ENCODE measurements at regions not wholly inside any gene's neighbourhood (a gene's known extent, or its start where the extent isn't known, plus 50 kb on each side); places are given as distances from the start of the nearest gene placed in this dataset.
"Not testable (repeated sequence)": the region's sequence is repeated elsewhere in the genome, so short reads cannot be mapped to it uniquely, and the experiment has no call there.

DNA sequence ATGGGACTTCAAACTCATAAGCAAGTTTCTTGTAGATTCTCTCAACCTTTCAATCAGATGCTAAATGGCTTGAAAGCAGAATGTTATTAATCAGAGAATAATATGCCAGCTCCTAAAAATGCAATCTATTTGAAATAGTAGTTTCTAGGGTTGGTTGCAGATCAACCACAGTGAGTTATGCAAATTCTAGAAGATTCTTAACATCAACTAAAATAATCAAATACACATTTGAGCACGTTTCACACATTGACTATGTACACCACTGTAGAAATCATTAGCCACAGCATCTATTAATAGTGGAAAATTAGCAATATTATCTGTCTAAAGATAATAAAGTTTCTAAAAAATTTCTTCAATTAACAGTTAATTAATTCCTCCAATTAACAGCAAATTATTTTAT lies 141.9 kb upstream of the GJE1 start:
- peaks cover 32% of the 10 kb centered on the region for H3K9me3 Mint-ChIP-seq
- intact Hi-C loops (cut with micrococcal nuclease) = no loop called here

DNA sequence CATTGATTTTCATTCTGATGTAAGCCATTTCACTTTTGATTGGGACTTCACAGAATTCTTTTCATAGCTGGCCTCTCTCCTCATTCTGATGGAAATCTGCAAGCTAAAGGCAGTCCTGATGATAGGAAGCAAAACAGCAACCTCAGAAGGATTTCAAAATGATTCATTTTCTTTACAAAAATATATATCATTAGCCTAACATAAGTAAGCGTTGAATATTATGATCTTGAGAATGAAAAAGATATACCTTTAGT lies 143.1 kb upstream of the GJE1 start:
- H3K36me3 Mint-ChIP-seq (ENCODE audit: low read depth) = no peaks in the 10 kb centered on the region
- no peaks in the 10 kb centered on the region for H3K4me1 Mint-ChIP-seq (ENCODE audit: low read depth)
- H3K4me3 Mint-ChIP-seq = no peak overlapping the region
- H3K27ac Mint-ChIP-seq = no peak overlapping the region
- no peaks in the 10 kb centered on the region for H3K27me3 Mint-ChIP-seq
- intact Hi-C loops (cut with micrococcal nuclease) = no loop called here
- peaks cover 20% of the 10 kb centered on the region for H3K9me3 Mint-ChIP-seq

More for the DNA sequence above, 141.9 kb upstream of the GJE1 start:
- H3K4me3 Mint-ChIP-seq = no peak overlapping the region
- H3K36me3 Mint-ChIP-seq (ENCODE audit: low read depth) = no peaks in the 10 kb centered on the region
- H3K4me1 Mint-ChIP-seq (ENCODE audit: low read depth) = no peaks in the 10 kb centered on the region
- H3K27ac Mint-ChIP-seq = no peak overlapping the region
- H3K27me3 Mint-ChIP-seq = no peaks in the 10 kb centered on the region

DNA sequence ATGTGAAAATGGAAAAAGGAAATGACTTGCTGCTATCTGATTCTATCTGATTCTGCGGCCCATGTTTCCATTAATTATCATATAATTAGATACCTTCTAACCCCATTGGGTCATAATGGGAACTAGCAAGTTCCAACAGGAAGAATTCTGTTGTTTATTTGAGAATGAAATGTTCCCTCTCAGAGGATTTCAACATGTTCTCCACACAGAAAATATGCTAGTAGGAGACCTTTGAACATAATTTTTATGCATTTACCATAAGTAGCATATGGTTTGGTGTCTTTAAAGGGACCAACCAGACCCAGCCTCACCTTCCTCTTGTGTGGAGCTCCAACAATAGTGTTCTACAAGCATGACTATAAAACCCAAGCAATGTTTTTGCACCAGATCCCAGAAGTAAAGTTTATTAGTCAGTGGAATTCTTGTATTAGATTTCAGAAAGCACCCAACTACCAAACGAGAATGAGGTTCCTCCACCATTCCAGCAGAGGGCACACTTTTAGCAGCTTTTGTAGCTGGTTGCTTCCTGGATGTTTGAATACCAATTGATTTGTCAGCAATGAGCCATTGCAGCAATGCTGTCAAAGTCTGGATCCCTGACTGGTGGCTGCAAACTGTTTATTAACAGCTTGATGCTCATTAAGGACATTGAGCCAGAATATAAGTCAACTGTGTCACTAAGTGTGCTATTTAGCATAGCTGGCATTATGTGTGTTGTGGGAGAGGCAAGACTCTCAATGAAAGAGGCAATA lies 143.6 kb upstream of the GJE1 start:
- no peaks in the 10 kb centered on the region for H3K4me1 Mint-ChIP-seq (ENCODE audit: low read depth)
- intact Hi-C loops (cut with micrococcal nuclease) = no loop called here
- H3K36me3 Mint-ChIP-seq (ENCODE audit: low read depth) = no peaks in the 10 kb centered on the region
- no peak overlapping the region for H3K4me3 Mint-ChIP-seq
- H3K27ac Mint-ChIP-seq = no peak overlapping the region
- H3K9me3 Mint-ChIP-seq = peaks cover 15% of the 10 kb centered on the region
- no peaks in the 10 kb centered on the region for H3K27me3 Mint-ChIP-seq

DNA sequence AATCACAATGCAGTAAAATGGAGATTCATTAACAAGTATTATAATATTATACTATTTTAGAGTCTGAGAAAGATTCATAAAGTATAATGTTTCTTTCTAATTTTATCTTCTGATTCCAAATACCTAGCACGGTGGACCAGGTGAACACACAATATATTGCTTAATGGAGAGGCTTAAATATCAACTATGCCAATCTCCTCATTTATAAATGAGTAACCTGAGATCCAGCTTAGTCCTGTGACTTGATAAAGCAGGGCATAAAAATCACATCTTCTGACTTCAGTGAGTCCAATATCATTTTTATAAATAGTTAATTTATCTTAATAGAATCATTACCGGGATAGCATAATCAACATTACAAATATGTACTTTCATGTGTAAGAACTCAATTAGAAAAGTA lies 144.4 kb upstream of the GJE1 start:
- intact Hi-C loops (cut with micrococcal nuclease) = no loop called here
- Mint-ChIP-seq H3K4me1 (ENCODE audit: low read depth) (no peaks in the 10 kb centered on the region), H3K36me3 (ENCODE audit: low read depth) (no peaks in the 10 kb centered on the region), H3K27me3 (no peaks in the 10 kb centered on the region), H3K27ac (no peak overlapping the region), H3K4me3 (no peak overlapping the region), H3K9me3 (peaks cover 7% of the 10 kb centered on the region)

DNA sequence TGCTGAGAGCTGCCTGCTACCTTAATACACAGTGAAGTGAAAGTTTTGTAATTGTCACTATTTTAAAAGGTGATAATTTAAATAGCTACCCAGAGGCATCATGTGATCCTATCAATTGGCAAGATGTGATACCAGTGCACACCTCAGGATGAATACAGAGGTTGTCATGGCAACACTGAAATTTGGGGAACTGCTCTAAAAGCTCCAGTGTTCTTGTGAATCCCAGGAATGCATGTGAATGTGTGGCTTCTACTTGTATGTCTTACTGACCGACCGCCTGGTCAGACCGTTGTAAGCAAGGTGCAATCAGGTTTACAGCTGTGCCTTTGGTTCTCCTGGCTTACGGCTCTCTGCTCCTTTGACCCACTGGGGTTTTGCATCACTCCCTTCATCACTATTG lies 146.3 kb upstream of the GJE1 start:
- Mint-ChIP-seq H3K9me3 (no peaks in the 10 kb centered on the region), H3K27ac (no peak overlapping the region), H3K27me3 (no peaks in the 10 kb centered on the region), H3K4me1 (ENCODE audit: low read depth) (no peaks in the 10 kb centered on the region), H3K36me3 (ENCODE audit: low read depth) (no peaks in the 10 kb centered on the region), H3K4me3 (no peak overlapping the region)
- intact Hi-C loops (cut with micrococcal nuclease) = no loop called here

DNA sequence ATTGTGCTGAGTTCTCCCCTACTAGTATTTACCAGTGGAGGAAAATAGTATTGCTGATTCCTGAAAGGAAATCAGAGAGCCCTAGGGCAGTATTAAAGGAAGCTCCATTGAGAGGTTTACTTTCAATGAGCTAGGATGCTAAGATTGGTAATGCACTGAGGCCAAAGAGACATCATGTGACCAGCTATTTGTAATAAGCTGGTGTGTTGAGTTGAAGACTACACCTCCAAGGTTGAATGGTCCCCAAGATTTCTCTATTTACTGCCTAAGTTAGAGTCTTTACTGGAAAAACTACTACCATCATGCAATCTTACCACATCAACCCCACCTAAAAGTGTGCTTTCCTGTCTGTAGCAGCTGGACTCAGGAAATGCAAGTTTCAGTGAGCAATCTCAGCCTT lies 151.5 kb upstream of the GJE1 start:
- intact Hi-C loops (cut with micrococcal nuclease) = no loop called here
- no peaks in the 10 kb centered on the region for H3K27me3 Mint-ChIP-seq
- H3K9me3 Mint-ChIP-seq = no peaks in the 10 kb centered on the region
- no peaks in the 10 kb centered on the region for H3K4me1 Mint-ChIP-seq (ENCODE audit: low read depth)
- no peak overlapping the region for H3K4me3 Mint-ChIP-seq
- no peak overlapping the region for H3K27ac Mint-ChIP-seq
- H3K36me3 Mint-ChIP-seq (ENCODE audit: low read depth) = no peaks in the 10 kb centered on the region

DNA sequence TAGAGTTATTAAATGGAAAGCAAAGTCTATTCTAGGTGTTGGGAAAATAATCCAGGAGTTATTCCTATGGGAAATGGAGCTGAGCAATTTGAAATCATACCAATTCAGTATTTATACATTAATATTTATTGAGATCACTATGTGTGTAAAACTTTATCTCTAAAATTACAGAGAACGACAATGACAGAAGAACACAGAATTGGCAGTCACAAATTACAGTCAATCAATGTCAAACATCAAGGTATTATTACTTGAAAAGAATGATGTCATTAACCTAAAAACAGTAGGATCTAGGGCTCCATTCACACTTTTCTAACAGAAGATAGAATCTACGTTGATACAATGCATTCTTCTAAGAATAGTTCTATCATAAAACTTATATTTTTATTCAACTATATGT lies 154.9 kb upstream of the GJE1 start:
- Mint-ChIP-seq H3K9me3 (no peaks in the 10 kb centered on the region), H3K4me3 (no peak overlapping the region), H3K27me3 (no peaks in the 10 kb centered on the region), H3K36me3 (ENCODE audit: low read depth) (no peaks in the 10 kb centered on the region), H3K4me1 (ENCODE audit: low read depth) (no peaks in the 10 kb centered on the region), H3K27ac (no peak overlapping the region)
- intact Hi-C loops (cut with micrococcal nuclease) = no loop called here

DNA sequence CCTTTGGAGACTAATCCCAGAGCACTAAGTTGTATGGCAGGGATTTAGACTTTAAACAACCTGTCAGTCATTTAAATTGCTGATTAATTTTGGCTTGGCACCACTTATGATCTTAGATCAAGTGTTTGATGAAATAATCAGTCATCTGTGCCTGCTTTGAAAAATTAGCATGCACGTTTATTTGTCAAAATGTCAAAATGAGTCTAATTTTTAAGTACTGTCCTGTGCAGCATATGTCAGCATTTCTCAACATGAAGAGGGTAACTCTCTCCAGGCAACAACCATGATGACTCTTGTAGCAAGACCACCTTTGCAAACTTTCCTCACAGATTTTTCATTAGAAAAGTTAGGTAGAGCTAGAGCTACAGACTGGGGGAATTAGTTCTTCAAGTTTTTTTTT lies 155.7 kb upstream of the GJE1 start:
- Mint-ChIP-seq H3K9me3 (peaks cover 6% of the 10 kb centered on the region), H3K36me3 (ENCODE audit: low read depth) (no peaks in the 10 kb centered on the region), H3K4me1 (ENCODE audit: low read depth) (no peaks in the 10 kb centered on the region), H3K4me3 (no peak overlapping the region), H3K27me3 (no peaks in the 10 kb centered on the region), H3K27ac (no peak overlapping the region)
- intact Hi-C loops (cut with micrococcal nuclease) = no loop called here

DNA sequence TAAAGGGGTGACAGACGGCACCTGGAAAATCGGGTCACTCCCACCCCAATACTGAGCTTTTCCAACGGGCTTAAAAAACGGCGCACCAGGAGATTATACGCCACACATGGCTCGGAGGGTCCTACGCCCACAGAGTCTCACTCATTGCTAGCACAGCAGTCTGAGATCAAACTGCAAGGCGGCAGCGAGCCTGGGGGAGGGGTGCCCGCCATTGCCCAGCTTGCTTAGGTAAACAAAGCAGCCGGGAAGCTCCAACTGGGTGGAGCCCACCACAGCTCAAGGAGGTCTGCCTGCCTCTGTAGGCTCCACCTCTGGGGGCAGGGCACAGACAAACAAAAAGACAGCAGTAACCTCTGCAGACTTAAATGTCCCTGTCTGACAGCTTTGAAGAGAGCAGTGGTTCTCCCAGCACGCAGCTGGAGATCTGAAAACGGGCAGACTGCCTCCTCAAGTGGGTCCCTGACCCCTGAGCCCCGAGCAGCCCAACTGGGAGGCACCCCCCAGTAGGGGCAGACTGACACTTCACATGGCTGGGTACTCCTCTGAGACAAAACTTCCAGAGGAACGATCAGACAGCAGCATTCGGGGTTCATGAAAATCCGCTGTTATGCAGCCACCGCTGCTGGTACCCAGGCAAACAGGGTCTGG lies 162.8 kb upstream of the GJE1 start:
- intact Hi-C loops (cut with micrococcal nuclease); H3K36me3 Mint-ChIP-seq (ENCODE audit: low read depth); H3K4me1 Mint-ChIP-seq (ENCODE audit: low read depth); H3K4me3 Mint-ChIP-seq; H3K27ac Mint-ChIP-seq; H3K27me3 Mint-ChIP-seq: not testable (repeated sequence)
- peaks cover 57% of the 10 kb centered on the region for H3K9me3 Mint-ChIP-seq

DNA sequence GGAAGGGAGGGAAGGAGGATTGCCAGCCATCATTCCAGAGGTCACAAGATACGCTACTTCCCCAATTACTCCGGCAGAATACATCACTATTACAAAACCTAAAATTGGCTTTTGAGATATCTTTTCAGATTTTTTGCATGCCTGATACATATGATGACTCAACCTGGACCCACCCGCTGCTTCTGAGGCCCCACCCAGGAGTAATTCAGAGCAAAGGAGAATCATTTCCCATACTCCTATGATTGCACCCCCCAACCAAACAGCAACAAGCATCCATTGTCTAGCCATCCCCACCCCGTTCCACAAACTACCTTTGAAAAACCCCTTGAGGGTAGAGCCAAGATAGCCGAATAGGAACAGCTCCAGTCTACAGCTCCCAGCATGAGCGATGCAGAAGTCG lies 163.5 kb upstream of the GJE1 start:
- H3K36me3 Mint-ChIP-seq (ENCODE audit: low read depth) = no peaks in the 10 kb centered on the region
- no peak overlapping the region for H3K4me3 Mint-ChIP-seq

DNA sequence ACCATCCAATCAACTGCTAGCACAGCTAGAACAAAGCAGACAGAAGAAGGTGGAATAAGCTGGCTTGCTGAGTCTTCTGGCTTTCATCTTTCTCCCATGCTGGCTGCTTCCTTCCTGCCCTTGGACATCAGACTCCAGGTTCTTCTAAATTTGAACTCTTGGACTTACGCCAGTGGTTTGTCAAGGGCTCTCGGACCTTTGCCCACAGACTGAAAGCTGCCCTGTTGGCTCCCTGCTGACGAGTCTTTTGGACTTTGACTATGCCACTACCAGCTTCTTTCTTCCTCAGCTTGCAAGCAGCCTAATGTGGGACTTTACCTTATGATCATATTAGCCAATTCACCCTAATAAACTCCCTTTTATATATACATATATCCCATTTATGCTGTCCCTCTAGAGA lies 164.1 kb upstream of the GJE1 start:
- Mint-ChIP-seq H3K36me3 (ENCODE audit: low read depth) (no peaks in the 10 kb centered on the region), H3K4me3 (no peak overlapping the region), H3K27me3 (no peaks in the 10 kb centered on the region), H3K27ac (no peak overlapping the region), H3K4me1 (ENCODE audit: low read depth) (no peaks in the 10 kb centered on the region), H3K9me3 (peaks cover 57% of the 10 kb centered on the region)
- intact Hi-C loops (cut with micrococcal nuclease) = no loop called here

More for the DNA sequence above, 163.5 kb upstream of the GJE1 start:
- Mint-ChIP-seq H3K9me3 (peaks cover 57% of the 10 kb centered on the region), H3K27me3 (no peaks in the 10 kb centered on the region), H3K27ac (no peak overlapping the region), H3K4me1 (ENCODE audit: low read depth) (no peaks in the 10 kb centered on the region)
- intact Hi-C loops (cut with micrococcal nuclease) = no loop called here

DNA sequence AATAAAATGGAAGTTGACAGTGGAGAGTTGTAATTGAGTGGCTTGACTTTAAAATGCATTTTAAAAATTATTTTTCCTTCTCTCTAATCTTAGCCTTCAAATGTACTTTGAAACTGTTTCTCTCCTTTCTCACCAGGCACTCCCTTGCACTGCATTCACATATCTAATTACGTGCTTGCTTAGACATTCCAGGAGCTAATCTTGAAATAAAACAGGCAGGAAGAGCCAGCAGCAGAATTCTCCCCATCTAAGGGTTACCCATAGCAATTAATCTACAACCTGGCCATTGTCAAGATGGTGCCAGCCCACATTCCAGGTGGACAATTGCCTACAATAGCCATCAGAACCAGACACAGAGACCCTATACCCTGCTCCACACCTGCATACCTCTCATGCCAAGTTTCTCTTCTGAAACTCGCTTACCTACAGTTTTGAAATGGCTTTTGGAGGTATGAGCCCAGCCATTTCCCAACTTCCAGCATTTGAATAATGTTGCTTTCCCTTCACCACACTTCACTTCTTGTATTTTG lies 167.6 kb upstream of the GJE1 start:
- no peaks in the 10 kb centered on the region for H3K4me1 Mint-ChIP-seq (ENCODE audit: low read depth)
- intact Hi-C loops (cut with micrococcal nuclease) = no loop called here
- H3K4me3 Mint-ChIP-seq = no peak overlapping the region

DNA sequence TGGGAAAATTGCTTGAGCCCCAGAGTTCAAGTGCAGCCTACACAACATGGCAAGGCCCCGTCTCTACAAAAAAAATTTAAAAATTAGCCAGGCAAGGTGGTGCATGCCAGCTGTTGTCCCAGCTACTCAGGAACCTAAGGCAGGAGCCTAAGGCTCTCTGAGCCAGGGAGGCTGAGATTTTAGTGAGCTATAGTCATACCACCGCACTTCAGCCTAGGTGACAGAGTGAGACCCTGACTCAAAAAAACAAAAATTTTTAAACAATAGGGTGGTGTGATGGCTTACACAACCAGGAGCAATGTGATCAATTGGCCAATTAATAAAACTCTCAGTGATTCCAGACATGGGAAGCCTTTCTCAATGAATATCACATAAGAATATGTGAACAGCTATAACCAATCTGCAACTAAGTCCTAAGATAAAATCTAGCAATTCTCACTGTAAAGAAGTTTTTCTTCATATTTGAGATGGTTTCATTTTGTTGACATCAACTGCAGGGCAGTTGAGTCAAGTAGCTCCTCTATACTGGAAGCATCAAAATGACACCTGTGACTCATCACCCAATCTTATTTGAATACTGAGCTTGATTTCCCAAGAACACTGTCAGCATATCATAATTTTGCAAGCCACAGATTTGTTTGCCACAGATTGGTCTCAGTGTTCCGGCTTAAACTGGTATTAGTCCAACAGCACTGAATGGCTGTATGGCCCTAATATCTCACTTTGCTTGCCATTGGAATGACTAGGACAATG lies 169.0 kb upstream of the GJE1 start:
- Mint-ChIP-seq H3K27me3 (no peaks in the 10 kb centered on the region), H3K36me3 (ENCODE audit: low read depth) (no peaks in the 10 kb centered on the region), H3K9me3 (peaks cover 34% of the 10 kb centered on the region), H3K27ac (no peak overlapping the region), H3K4me1 (ENCODE audit: low read depth) (no peaks in the 10 kb centered on the region), H3K4me3 (no peak overlapping the region)
- intact Hi-C loops (cut with micrococcal nuclease) = no loop called here

More for the DNA sequence above, 167.6 kb upstream of the GJE1 start:
- Mint-ChIP-seq H3K36me3 (ENCODE audit: low read depth) (no peaks in the 10 kb centered on the region), H3K27me3 (no peaks in the 10 kb centered on the region), H3K27ac (no peak overlapping the region), H3K9me3 (peaks cover 34% of the 10 kb centered on the region)

DNA sequence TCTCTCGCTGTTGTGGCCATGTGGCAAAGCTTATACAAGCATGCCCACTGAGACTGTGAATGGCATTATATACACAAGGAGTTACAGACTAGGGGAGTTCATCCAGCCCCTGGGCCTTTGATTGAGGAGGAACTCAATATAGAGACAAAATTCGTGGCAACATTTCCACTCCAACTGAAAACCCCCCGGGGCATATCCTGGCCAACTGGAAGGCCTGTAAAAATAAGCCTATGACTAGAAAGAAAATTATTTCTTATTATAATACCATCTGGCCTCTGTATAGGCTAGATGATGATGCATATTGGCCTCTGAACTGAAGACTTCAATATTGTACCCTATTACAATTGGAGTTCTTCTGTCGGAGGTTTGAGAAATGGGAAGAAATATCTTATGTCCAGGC lies 175.5 kb upstream of the GJE1 start:
- no peak overlapping the region for H3K27ac Mint-ChIP-seq
- no peaks in the 10 kb centered on the region for H3K4me1 Mint-ChIP-seq (ENCODE audit: low read depth)
- H3K4me3 Mint-ChIP-seq = no peak overlapping the region
- H3K9me3 Mint-ChIP-seq = peaks cover 72% of the 10 kb centered on the region
- no peaks in the 10 kb centered on the region for H3K27me3 Mint-ChIP-seq
- intact Hi-C loops (cut with micrococcal nuclease) = no loop called here
- no peaks in the 10 kb centered on the region for H3K36me3 Mint-ChIP-seq (ENCODE audit: low read depth)

Measured in dendritic cell treated with granulocyte-macrophage colony-stimulating factor and Interleukin-4, amounts not matched to agents 40 ng/mL and 50 ng/mL, for 4 days (primary cell).